GM21786 (cell line): ENCODE measurements at regions not wholly inside any gene's neighbourhood (a gene's known extent, or its start where the extent isn't known, plus 50 kb on each side); places are given as distances from the start of the nearest gene placed in this dataset.

Experiments used
- ATAC-seq: cut with Tn5 transposase; IDR thresholded peaks from one replicate; pipeline ENCODE4 v1.9.1; 2021; ENCODE audit not compliant: unreplicated experiment

DNA sequence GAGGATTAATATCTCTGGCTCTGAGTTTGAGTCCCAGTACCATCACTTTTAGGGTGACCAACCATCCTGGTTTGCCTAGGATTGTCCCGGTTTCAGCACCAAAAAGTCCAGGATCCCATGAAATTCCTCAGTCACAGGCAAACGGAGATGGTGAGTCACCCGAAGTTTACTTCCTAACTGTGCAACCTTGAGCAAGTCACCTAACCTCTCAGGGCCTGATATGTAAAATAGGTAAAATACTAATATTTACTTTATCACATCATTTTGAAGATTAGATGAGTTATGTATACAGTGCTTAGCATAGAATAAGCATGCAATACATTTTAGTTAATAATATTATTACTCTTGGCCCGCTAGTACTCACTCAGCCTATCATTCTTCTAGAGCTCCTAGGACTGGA, 91.1 kb upstream of the KCNMB2 start:
- ATAC-seq: no peak

DNA sequence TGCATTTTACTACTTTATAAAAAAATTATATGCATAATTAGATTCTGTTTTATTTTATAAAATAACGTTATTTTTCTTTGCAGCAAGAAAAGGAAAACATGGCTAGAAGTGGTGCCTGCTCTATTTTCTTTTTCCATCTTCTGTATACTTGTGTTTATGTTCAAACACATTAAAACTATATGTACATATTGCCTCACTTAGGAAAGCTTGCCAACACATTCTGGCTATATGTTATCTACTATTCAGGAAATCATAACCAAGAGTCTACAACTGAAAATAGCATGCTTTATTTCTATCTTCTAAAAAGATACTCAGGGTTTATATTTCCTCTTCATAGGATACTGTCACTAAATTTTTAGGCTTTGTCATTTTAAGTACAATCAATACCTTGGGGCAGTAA, 90.2 kb upstream of the KCNMB2 start:
- ATAC-seq: no peak

DNA sequence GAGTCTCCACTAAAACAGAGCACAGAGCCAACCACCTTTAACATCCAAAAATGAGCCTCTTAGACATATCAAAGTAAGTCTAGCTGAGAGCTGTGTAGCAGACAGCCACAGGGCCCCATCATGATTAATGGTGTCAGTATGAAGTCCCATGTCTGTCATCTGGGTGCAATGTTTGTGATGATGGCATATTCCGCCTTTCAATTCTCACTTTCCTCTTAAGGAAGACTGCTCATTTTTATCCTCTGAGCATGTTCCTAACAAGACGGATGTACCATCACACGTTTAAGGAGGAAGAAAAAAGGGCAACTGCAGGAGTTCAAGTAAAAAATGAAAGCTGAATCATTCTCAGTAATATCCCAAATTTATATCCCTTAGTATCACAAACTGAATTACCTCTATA, 85.8 kb upstream of the KCNMB2 start:
- no peak for ATAC-seq

DNA sequence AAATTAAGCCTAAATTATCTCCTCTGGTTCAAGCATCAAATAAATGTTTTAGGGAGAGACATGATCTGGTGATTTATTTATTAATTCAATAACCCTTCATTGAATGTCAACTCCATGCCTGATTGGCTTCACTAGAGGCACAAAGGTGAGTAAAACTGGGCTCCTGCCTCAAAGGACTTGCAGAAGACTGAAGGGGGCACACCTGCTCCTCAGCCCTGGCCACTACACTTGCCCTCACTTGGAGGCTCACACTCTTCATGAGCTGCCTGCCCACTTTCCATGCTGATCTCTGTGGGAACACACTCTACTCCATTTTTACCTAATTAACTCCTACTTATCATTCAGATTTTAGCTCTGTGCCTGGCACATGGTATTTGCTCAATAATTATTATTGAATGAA, 84.4 kb upstream of the KCNMB2 start:
- no peak for ATAC-seq

DNA sequence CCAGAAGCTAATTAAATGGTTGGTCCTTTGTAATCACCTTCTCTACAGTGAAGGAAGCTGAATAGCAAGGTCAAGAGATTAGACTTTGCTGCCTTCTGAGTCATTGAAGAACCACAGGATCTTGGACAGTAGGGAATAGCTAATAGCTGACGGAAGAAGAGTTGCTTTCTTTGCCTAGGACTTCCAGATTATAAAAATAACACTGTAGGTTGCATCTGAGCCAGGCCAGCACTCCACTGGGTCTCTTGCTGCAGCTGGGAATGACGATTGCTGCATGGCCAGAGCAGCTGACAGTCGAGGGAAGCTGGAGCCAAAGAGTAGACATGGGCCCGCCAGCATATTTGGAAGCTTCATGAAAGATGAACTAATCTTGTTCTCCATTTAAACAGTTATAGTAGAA, 81.5 kb upstream of the KCNMB2 start:
- ATAC-seq: no peak

DNA sequence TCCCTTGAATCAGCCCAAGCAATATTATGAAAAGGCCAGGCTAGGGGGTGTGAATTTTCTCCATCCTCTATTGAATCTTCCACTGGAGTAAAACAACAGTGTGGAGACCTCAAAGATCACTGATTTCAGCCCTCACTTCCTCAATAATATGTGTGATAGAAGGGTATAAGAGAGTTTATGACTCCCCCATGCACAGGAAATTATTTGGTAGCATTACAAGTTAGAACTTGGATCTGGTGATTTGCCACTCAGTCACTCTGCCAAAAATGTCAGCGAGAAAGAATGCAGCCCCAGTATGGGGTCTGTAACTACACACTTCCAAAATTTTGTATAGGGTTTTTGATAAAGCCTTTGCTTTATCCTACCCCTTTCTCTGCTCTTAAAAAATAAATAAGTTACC, 81.0 kb upstream of the KCNMB2 start:
- no peak for ATAC-seq

DNA sequence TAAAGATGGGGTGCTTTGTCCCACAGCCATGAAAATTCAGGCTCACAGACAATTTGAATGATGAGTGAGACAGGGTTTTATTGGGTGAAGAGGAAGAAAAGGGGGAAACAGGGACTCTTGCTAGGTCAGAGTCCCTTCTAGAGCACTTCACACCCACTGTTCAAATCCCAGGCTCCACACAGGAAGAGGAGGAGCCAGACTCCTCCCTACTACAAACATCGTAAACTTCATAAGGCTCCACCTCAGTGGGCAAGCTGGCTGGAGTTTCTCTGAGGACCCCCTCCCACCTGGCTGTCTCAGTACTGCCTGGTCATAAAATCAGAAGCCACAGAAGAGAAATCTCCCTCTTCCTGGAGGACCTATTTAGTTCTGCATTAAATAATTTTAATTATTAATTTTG, 80.3 kb upstream of the KCNMB2 start:
- ATAC-seq: no peak

DNA sequence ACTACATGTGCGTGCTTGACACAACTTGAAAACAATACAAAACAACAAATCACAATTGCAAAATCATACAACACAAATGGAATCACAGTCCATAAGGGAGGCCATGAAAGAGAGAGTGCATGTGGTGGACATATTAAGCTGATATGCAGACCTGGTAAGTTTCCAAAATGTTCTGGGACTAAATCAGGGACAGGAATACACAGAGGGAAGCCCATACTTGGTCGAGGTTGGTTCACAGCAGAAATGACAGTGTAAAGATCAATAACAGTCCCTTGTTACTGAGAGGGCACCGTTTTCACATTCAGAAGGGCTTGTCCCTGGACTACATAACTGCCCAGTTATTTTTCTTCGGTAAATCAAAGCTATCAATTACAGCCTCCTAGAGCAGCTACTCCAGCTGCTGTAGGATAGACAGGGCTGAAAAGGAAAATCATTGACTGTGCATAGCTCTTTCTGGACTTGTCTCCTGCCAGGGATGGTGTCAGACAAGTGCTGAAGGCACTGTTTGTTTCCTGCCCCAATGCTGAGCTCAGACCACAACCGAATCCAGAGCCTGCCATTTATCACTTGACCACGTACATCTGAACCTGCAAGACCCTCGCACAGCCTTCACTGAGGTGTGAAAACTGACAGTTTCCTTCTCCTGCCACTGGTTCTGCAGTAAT, 79.5 kb upstream of the KCNMB2 start:
- ATAC-seq: peak; percentile 55

DNA sequence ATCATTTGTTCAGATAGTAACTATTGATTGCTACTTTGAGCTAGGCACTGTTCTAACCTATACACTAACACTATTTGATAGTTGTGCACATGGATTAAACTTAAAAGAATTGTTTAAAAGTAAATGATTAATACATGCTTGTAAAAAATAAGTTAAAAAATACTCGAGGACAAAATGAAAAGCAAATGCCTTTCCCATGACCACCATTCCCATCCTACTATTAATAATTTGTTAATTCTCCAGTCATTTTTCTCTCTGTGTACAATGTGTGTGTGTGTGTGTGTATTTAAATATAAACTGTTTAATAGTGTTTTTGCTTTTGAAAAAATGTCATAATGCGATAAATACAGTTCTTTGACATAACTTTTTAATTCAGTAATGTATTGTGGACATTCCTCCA, 78.7 kb upstream of the KCNMB2 start:
- no peak for ATAC-seq

DNA sequence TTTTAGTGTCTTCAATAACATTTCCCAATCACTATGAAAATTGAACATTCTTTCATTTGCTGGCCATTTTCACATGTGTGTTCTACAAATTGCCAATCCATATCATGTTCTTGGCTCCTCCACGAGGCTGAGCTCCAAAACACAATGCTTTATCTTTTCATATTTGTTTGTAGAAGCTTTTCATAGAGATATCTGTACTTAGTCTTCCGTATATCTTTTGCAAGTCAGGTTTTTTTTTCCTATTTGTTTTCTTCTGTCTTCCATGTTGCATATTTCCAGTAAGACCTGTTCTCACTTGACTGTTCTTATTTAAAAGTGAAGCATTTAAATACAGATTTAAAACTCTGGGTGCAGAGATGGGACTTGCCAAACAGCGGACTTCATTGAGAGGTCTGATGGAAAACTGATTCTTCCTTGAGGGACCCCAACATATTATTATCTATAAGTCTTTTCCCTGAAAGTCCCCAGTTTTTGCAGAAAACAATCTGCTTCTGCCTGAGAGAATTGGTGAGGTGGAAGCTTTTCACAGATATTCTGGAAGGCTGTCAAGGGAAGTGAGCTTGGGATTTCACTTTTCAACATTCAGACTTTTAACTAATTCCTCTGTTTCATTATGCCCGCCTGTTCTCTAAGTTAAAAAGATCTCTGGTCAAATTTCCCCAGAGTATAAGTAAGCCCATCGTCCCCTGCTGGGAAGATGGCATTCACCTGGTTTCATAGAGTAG, 77.8 kb upstream of the KCNMB2 start:
- ATAC-seq: no peak

DNA sequence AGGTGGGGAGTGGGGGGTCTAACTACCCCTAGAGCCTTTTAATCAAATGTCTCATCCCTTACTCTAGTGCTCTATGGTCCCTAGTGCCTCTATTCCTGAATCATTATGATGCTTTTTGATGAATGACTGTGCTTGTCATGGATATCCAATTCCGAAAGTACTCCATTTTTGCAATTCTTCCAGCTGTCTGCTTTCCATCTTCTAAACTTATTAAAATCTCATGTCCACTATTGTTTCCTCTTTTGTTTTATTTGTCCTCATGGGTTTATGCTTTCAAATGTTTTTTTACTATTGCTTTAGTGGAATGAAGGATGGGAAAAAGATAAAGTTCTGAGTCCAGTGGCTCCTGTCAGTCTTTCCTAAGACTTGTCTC, 77.2 kb upstream of the KCNMB2 start:
- ATAC-seq: no peak

DNA sequence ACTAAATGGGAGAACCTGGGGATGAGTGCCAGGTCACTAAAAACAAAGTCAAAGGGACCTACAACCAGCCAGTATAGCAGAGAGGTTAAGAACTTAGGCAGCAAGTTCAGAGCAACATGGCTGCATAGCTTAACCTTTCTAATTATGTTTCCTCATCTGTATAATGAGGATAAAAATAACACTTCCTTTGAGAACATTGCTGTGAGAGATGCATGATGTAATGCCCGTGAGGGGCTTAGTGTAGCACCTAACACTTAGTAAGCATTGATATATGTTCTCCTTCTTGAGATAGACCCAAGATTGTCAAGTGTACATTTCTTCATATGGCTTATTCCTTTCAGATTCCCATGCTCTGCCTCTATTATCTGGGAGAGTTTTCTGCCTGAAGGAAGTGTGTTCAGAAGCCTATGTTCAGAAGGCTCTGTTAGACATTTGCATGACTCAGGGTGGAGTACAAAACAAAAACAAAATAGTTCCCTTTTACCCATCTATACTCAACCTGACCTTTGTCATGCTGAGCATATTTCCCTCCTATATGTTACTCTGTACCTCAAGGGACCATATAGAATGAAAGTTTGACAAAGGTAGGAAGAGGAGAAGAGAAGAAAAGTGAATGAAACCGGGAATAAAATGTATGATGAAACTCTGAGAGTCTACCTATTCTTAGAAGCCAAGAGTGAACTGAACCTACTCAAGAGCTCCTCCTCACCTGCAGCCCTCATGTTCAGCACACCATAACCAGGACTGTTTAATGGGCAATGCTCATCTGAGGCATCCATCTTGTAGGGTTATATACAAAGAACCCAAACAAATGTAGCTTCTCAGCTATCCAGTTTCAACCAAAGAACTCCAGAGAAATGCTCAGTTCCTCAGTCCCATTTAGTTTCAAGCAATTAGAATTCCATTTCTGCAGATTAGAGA, 70.7 kb upstream of the KCNMB2 start:
- ATAC-seq: no peak

DNA sequence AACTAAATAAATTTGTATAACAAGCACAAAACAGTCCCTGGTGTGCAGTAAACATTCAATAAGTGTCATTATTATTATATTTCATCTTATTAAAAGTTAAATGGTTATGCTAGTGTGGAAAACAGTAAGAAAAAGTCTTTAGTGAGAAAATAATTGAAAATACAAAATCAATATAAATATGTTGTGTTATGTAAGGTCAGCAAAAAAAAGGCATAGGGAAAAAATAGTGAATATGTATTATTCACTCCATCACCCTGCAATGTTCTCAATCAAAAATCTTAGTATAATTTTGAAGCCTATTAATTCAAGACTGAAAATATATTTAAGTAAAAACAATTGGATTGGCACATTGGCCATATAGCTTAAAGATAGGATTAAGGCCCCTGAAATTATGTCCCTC, 63.3 kb upstream of the KCNMB2 start:
- ATAC-seq: no peak

DNA sequence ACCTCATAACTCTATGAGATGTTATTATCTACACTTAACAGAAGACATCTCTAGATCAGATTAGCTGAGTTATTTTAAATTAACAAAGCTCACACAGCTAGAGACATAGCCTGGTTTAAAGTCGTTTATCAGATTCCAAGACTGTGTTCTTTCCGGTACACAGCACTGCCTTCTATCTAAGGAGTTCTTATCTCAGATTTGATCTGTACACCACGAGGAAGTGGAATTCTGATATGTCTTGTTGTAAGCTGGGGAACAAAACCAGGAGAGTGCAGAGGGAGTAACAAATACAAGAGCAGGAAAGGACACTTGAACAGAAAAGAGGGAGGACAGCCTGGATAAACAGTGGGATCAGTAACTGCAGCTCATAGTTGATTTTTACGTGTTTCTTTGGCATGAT, 61.7 kb upstream of the KCNMB2 start:
- ATAC-seq: no peak

DNA sequence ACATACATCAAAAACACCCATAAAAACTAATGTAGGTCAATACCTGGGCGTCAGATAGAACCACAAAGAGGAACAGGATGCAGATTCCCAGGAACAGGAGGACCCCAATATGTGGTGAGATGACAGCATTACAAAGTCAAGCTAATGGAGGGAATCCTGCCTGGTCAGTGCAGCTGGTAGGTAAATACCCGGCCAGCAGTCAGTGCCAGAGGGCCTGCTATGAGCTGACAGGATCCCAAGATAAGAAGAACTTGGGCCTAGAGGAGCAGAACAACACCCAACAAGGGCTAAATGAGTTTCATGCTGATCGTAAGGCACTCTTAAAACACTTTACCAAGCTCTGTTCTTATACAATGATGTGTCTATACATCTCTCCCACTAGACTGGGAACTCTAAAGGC, 61.2 kb upstream of the KCNMB2 start:
- ATAC-seq: no peak

DNA sequence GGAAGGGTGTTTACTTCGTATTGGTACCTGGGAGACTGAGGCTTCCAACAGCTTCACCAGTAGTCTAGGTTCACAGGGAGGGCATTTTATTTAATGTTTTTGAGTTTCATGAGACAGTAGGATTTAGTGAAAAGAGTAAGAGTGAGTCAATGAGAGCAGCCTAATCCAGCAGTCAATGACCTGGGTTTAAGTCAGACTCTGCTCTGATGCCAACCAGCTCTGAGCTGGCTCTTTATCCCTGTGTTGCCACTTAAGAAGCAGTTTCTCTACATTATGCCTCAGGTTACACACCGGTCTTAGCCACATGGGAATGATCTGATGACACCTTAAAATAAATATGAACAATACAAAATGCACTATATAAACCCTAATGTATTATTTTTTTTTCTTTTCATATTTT, 59.4 kb upstream of the KCNMB2 start:
- ATAC-seq: no peak

DNA sequence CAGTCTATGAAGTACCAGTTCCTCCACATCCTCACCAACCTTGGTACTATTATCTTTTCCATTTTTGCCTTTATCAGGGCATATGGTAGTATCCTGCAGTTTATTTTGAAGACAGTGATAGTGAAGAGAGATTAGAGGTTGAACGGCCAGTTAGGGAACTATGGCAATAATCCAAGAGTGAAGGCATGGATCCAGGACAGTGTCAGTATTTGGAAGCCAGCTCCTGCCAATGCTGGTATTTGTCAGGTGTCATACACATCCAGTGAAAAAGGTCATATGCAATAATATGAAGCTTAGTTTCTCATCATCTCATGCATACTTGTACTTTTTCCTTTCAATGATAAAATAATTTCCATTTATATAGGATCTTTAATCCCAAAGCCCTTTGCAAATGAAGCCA, 56.8 kb upstream of the KCNMB2 start:
- ATAC-seq: no peak

DNA sequence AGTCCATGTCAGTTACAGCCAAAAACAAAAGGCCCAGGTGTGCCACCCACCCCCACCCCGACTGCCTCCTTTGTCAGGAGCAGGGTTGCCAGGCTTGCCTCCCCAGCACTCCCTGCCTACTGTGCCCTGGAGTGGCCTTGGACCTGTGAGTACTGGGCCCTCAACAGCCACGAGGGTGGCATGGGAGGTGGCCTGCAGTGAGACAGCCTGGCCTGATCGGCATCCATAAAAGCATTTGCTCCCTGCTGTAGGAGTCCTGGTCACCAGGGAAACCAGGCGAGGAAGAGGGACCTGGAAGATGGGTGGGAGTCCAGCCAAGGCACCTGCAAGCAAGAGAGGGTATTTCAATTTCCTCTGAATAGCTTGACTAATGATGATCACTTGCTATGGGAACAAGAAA, 56.4 kb upstream of the KCNMB2 start:
- no peak for ATAC-seq

DNA sequence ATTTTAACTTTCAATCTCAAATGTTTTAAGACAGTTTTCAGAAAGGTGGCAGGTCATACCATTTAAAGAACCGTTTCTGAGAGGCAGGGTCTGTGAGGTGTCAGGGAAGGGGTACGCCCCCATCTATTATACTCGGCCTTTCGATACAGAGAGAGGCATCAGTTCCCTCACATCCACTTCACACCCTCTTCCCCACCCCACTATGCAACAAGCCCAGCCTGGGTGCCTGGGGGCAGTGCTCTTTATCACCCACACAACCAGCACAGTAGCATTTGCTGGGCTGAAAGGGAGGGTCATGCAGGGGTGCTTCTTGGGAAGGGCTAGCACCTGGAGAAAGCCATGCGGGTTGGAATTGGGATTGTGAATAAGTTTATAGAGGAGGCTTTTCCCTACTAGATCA, 56.0 kb upstream of the KCNMB2 start:
- peak; percentile 21 for ATAC-seq

DNA sequence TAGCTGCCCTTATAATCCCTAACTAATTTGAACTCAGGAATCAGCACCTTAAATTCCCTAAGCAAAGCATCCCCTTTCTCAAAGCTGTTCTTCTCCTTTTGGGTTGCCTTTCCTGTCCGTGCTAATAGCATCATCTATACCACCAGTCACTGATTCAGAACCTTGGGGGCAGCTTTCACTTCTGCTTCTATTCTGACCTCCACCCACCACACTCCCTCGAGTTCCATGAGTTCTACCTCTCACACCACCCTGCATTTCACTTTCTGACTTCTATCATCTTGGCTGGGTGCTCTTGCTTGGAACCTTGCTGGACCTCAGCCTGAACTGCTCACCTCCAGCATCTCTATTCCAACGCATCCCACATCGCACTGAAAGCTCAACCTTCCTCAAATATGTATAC, 55.4 kb upstream of the KCNMB2 start:
- peak; percentile 96 for ATAC-seq

DNA sequence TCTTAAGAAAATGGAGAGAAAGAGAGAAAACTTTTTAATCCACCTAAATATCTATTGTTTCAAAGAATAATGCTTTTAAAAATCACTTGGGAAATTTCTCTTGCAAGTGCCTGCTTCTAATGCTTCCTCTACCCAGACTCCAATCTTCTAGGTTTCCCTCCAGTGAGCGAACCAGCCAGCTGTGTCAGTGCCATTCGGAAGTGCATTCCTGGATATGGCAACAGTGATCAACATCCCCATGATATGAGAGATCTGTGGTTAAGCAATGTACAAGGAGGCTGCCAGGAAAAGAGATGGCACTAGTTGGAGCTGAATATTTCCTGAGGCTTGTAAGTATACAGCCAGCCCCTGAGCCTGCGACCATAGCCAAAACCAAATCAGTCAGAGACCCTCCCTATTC, 53.3 kb upstream of the KCNMB2 start:
- no peak for ATAC-seq

DNA sequence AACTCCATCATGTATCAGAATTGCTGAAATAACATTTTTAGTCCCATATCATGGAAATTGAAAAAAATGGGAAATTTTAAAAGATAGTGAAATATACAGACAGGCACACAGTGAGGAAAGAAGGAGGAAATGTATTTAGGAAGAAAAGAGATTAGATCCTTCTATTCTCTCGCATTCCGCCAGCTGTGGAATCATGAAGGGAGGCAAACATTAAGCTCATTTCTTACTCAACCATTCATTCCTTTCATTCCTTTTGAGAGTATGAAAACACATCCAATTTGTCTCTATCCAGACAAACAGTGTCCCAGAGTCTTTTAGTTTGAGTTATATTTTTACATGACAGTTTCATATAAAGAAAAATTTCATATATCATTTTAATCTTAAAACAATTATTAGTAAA, 52.5 kb upstream of the KCNMB2 start:
- no peak for ATAC-seq
